IMR-90 (cell line): ENCODE measurements at regions not wholly inside any gene's neighbourhood (a gene's known extent, or its start where the extent isn't known, plus 50 kb on each side); places are given as distances from the start of the nearest gene placed in this dataset.

Experiments
- BHLHE40 ChIP-seq: fragments of 150-350 bp; IDR thresholded peaks from 2 replicates; pipeline ENCODE4 v1.6.1; 2016; ENCODE audit warnings: mild to moderate bottlenecking, low read depth, low read length
- CEBPB ChIP-seq: IDR thresholded peaks from 2 replicates; pipeline ENCODE4 v1.6.1; 2012; ENCODE audit warnings: low read depth, low read length, improper control_type of control experiment
- CTCF ChIP-seq: conservative IDR thresholded peaks from 2 replicates; pipeline ENCODE4 v1.5.1; 2012; ENCODE audit warnings: mild to moderate bottlenecking, low read depth, low read length, improper control_type of control experiment
- MAFK ChIP-seq: IDR thresholded peaks from 2 replicates; pipeline ENCODE4 v1.6.1; 2012; ENCODE audit warnings: low read depth, low read length, improper control_type of control experiment
- MXI1 ChIP-seq: IDR thresholded peaks from 2 replicates; pipeline ENCODE4 v1.6.1; 2012; ENCODE audit warnings: low read depth, mild to moderate bottlenecking, low read length, moderate library complexity, borderline replicate concordance
- POLR2A ChIP-seq: IDR thresholded peaks from 2 replicates; pipeline ENCODE4 v1.6.1; 2012; ENCODE audit warnings: mild to moderate bottlenecking, low read depth, low read length
- RAD21 ChIP-seq: IDR thresholded peaks from 2 replicates; pipeline ENCODE4 v1.6.1; 2012; ENCODE audit warnings: low read length, improper control_type of control experiment
- RCOR1 ChIP-seq: IDR thresholded peaks from 2 replicates; pipeline ENCODE4 v1.6.1; 2012; ENCODE audit warnings: mild to moderate bottlenecking, low read length, improper control_type of control experiment; ENCODE audit not compliant: insufficient replicate concordance
- RFX5 ChIP-seq: IDR thresholded peaks from 2 replicates; pipeline ENCODE4 v1.8.0; 2012; ENCODE audit warnings: low read depth, mild to moderate bottlenecking, low read length, moderate library complexity
- TF ChIP-seq, protein P1 (sequence below): fragments of 150-350 bp; IDR thresholded peaks from 2 replicates; pipeline ENCODE4 v1.6.1; 2017; ENCODE audit warnings: mild to moderate bottlenecking, antibody characterized with exemption, low read length, low read depth
- TF ChIP-seq, protein P2 (sequence below): fragments of 150-350 bp; IDR thresholded peaks from 2 replicates; pipeline ENCODE4 v1.6.1; 2016; ENCODE audit warnings: low read depth, mild to moderate bottlenecking, low read length, moderate library complexity, borderline replicate concordance

- TF ChIP-seq MAFK (no peak), RCOR1 (no peak), RAD21 (no peak), CTCF (no peak), BHLHE40 (no peak), RFX5 (no peak), MXI1 (no peak), CEBPB (no peak), POLR2A (no peak)
- TF ChIP-seq, protein P1, sequence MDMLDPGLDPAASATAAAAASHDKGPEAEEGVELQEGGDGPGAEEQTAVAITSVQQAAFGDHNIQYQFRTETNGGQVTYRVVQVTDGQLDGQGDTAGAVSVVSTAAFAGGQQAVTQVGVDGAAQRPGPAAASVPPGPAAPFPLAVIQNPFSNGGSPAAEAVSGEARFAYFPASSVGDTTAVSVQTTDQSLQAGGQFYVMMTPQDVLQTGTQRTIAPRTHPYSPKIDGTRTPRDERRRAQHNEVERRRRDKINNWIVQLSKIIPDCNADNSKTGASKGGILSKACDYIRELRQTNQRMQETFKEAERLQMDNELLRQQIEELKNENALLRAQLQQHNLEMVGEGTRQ: no peak
- TF ChIP-seq, protein P2, sequence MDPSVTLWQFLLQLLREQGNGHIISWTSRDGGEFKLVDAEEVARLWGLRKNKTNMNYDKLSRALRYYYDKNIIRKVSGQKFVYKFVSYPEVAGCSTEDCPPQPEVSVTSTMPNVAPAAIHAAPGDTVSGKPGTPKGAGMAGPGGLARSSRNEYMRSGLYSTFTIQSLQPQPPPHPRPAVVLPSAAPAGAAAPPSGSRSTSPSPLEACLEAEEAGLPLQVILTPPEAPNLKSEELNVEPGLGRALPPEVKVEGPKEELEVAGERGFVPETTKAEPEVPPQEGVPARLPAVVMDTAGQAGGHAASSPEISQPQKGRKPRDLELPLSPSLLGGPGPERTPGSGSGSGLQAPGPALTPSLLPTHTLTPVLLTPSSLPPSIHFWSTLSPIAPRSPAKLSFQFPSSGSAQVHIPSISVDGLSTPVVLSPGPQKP: no peak
Observed at GRCh38 chr13:102962430-102962829, 103.8 kb downstream of the SLC10A2 start.
